ENCODE measurements at regions not wholly inside any gene's neighbourhood (a gene's known extent, or its start where the extent isn't known, plus 50 kb on each side); places are given as distances from the start of the nearest gene placed in this dataset.

GRCh38 chr15:85847031-85847430, 52.3 kb upstream of the KLHL25 start:
- Histone ChIP-seq H3K27ac (ENCODE audit: low read length) (no peak overlapping the region), H3K4me3 (ENCODE audit: low read length) (no peak overlapping the region), H3K4me1 (ENCODE audit: control insufficient read depth, insufficient read depth, low read length) (no peaks in the 10 kb centered on the region), H3K9me3 (ENCODE audit: control insufficient read depth, insufficient read depth, low read length) (no peaks in the 10 kb centered on the region), H3K36me3 (ENCODE audit: control insufficient read depth, insufficient read depth, low read length) (no peaks in the 10 kb centered on the region), H3K27me3 (ENCODE audit: control insufficient read depth, insufficient read depth, low read length) (no peaks in the 10 kb centered on the region)
- DNase-seq (no peak), ATAC-seq (no peak)
- WGBS (ENCODE audit: insufficient coverage) = 74% methylated on average over 2 of the region's 3 CpGs
- no peak for TF ChIP-seq CTCF (IDR thresholded peaks at IDR 0.05)
- no peak overlapping the region for H3K27ac Mint-ChIP-seq
- no peaks in the 10 kb centered on the region for H3K36me3 Mint-ChIP-seq
- intact Hi-C loops (cut with micrococcal nuclease) = no loop called here
- H3K27me3 Mint-ChIP-seq (ENCODE audit: low read depth in 2 of 2) = peaks cover 18 to 28% of the 10 kb centered on the region in 2 donors
- no peaks in the 10 kb centered on the region for H3K9me3 Mint-ChIP-seq
- H3K4me1 Mint-ChIP-seq = no peaks in the 10 kb centered on the region
- no peak overlapping the region for H3K4me3 Mint-ChIP-seq

GRCh38 chr15:85849946-85850345, 55.2 kb upstream of the KLHL25 start:
- H3K4me3 Mint-ChIP-seq = no peak overlapping the region
- no peak for TF ChIP-seq CTCF (IDR thresholded peaks at IDR 0.05)
- no peaks in the 10 kb centered on the region for H3K9me3 ChIP-seq (ENCODE audit: control insufficient read depth, insufficient read depth, low read length)
- H3K4me1 ChIP-seq (ENCODE audit: control insufficient read depth, insufficient read depth, low read length) = no peaks in the 10 kb centered on the region
- ATAC-seq (no peak), DNase-seq (no peak)
- H3K27me3 Mint-ChIP-seq (ENCODE audit: low read depth in 2 of 2) = peaks cover 21 to 31% of the 10 kb centered on the region in 2 donors
- no peak overlapping the region for H3K4me3 ChIP-seq (ENCODE audit: low read length)
- H3K36me3 ChIP-seq (ENCODE audit: control insufficient read depth, insufficient read depth, low read length) = no peaks in the 10 kb centered on the region
- no peak overlapping the region for H3K27ac Mint-ChIP-seq
- peaks cover 0 to 5% of the 10 kb centered on the region in 2 donors for H3K4me1 Mint-ChIP-seq
- no peaks in the 10 kb centered on the region for H3K36me3 Mint-ChIP-seq
- no peaks in the 10 kb centered on the region for H3K27me3 ChIP-seq (ENCODE audit: control insufficient read depth, insufficient read depth, low read length)
- intact Hi-C loops (cut with micrococcal nuclease) = no loop called here
- WGBS (ENCODE audit: insufficient coverage) = 87% methylated on average over 11 of the region's 11 CpGs
- H3K9me3 Mint-ChIP-seq = no peaks in the 10 kb centered on the region
- no peak overlapping the region for H3K27ac ChIP-seq (ENCODE audit: low read length)

GRCh38 chr15:85852969-85853368, 58.2 kb upstream of the KLHL25 start:
- H3K36me3 ChIP-seq (ENCODE audit: control insufficient read depth, insufficient read depth, low read length) = no peaks in the 10 kb centered on the region
- peaks cover 3% of the 10 kb centered on the region for H3K27me3 ChIP-seq (ENCODE audit: control insufficient read depth, insufficient read depth, low read length)
- peaks cover 12 to 23% of the 10 kb centered on the region in 2 donors for H3K27me3 Mint-ChIP-seq (ENCODE audit: low read depth in 2 of 2)
- no peaks in the 10 kb centered on the region for H3K36me3 Mint-ChIP-seq
- no peak overlapping the region for H3K4me3 Mint-ChIP-seq
- intact Hi-C loops (cut with micrococcal nuclease) = no loop called here
- DNase-seq = no peak
- H3K27ac ChIP-seq (ENCODE audit: low read length) = no peak overlapping the region
- no peaks in the 10 kb centered on the region for H3K4me1 ChIP-seq (ENCODE audit: control insufficient read depth, insufficient read depth, low read length)
- no peak overlapping the region for H3K27ac Mint-ChIP-seq
- ATAC-seq = no peak
- WGBS (ENCODE audit: insufficient coverage) = 85% methylated on average over 2 of the region's 3 CpGs
- H3K4me3 ChIP-seq (ENCODE audit: low read length) = no peak overlapping the region
- H3K9me3 ChIP-seq (ENCODE audit: control insufficient read depth, insufficient read depth, low read length) = no peaks in the 10 kb centered on the region
- H3K9me3 Mint-ChIP-seq = no peaks in the 10 kb centered on the region
- H3K4me1 Mint-ChIP-seq = peaks cover 0 to 5% of the 10 kb centered on the region in 2 donors
- TF ChIP-seq CTCF (IDR thresholded peaks at IDR 0.05) = no peak

- Mint-ChIP-seq H3K27ac (no peak overlapping the region), H3K4me3 (no peak overlapping the region), H3K9me3 (no peaks in the 10 kb centered on the region), H3K27me3 (ENCODE audit: low read depth in 2 of 2) (peaks cover 12 to 29% of the 10 kb centered on the region in 2 donors), H3K4me1 (peaks cover 5 to 6% of the 10 kb centered on the region in 2 donors), H3K36me3 (no peaks in the 10 kb centered on the region)
- no peaks in the 10 kb centered on the region for H3K36me3 ChIP-seq (ENCODE audit: control insufficient read depth, insufficient read depth, low read length)
- peaks cover 7% of the 10 kb centered on the region for H3K4me1 ChIP-seq (ENCODE audit: control insufficient read depth, insufficient read depth, low read length)
- WGBS (ENCODE audit: insufficient coverage) = 58% methylated on average over 10 of the region's 11 CpGs
- H3K9me3 ChIP-seq (ENCODE audit: control insufficient read depth, insufficient read depth, low read length) = no peaks in the 10 kb centered on the region
- ATAC-seq = peak; percentile 76 to 80 (median 80)
- H3K27ac ChIP-seq (ENCODE audit: low read length) = no peak overlapping the region
- H3K27me3 ChIP-seq (ENCODE audit: control insufficient read depth, insufficient read depth, low read length) = peaks cover 7% of the 10 kb centered on the region
- H3K4me3 ChIP-seq (ENCODE audit: low read length) = no peak overlapping the region
- intact Hi-C loops (cut with micrococcal nuclease) = no loop called here
- DNase-seq = peak in 1 of 2 donors; percentile 83
- TF ChIP-seq CTCF (IDR thresholded peaks at IDR 0.05) = peak; percentile 89
Measured at GRCh38 chr15:85854345-85855097, 59.8 kb upstream of the KLHL25 start.
